Panc1 (cell line): ENCODE measurements at regions not wholly inside any gene's neighbourhood (a gene's known extent, or its start where the extent isn't known, plus 50 kb on each side); places are given as distances from the start of the nearest gene placed in this dataset.

Experiments
- ATAC-seq: fragments of 200-7000 bp; cut with Tn5 transposase; 2 replicates; pipeline ENCODE4 v1.9.1; 2020; ENCODE audit warnings: mild to moderate bottlenecking, moderate library complexity
- BruUV-seq: library from RNA; stranded (reverse); fragments of 400-500 nt; replicated peaks from 2 replicates; lab custom pipeline; 2021; lab: Mats Ljungman, UMichigan
- CTCF ChIA-PET: fragments of 300-600 bp; sonication (Branson Sonifier 250); formaldehyde crosslinking; loops from one replicate; lab custom pipeline; 2022; ENCODE audit warnings: antibody characterized with exemption; lab: Charles Lee
- POLR2A ChIA-PET: fragments of 300-600 bp; sonication (Branson Sonifier 250); formaldehyde crosslinking; loops from one replicate; lab custom pipeline; 2022; ENCODE audit warnings: antibody characterized with exemption; lab: Charles Lee
- DNase-seq: peaks from one replicate; pipeline ENCODE4 v3.0.0-alpha.2; 2010; ENCODE audit warnings: low read depth, low spot score
- H3K27ac ChIP-seq: 2 replicates; pipeline ENCODE4 v1.5.1; 2011; ENCODE audit warnings: mild to moderate bottlenecking, low read length, inconsistent platforms
- H3K27me3 ChIP-seq: fragments of 200-500 bp; sonication (Bioruptor generic); 2 replicates; pipeline ENCODE4 v1.6.0; 2014; ENCODE audit warnings: low read length, inconsistent platforms; ENCODE audit not compliant: control insufficient read depth, insufficient read depth
- H3K36me3 ChIP-seq: fragments of 200-500 bp; sonication (Bioruptor generic); 2 replicates; pipeline ENCODE4 v1.5.1; 2014; ENCODE audit warnings: inconsistent platforms, mild to moderate bottlenecking, low read length, moderate library complexity; ENCODE audit not compliant: control insufficient read depth, insufficient read depth
- H3K4me1 ChIP-seq: 2 replicates; pipeline ENCODE4 v1.5.1; 2011; ENCODE audit warnings: inconsistent platforms, mild to moderate bottlenecking, low read length, moderate library complexity; ENCODE audit not compliant: control insufficient read depth, insufficient read depth
- H3K4me3 ChIP-seq, 2 experiments: 2 replicates each; pipeline ENCODE4 v1.5.1; 2011 to 2012; ENCODE audit warnings: low read depth in 2 of 2, low read length in 2 of 2, mild to moderate bottlenecking in 2 of 2, inconsistent platforms in 1 of 2, moderate library complexity in 1 of 2
- H3K9me3 ChIP-seq: fragments of 200-500 bp; sonication (Bioruptor generic); 2 replicates; pipeline ENCODE4 v1.5.1; 2014; ENCODE audit warnings: low read depth, mild to moderate bottlenecking, inconsistent platforms, low read length, moderate library complexity; ENCODE audit not compliant: control insufficient read depth, insufficient read depth
- CTCF ChIP-seq: fragments of 450-650 bp; IDR thresholded peaks from 2 replicates; pipeline ENCODE4 v1.5.1; 2017; ENCODE audit warnings: mild to moderate bottlenecking
- POLR2AphosphoS5 ChIP-seq: IDR thresholded peaks from 2 replicates; pipeline ENCODE4 v1.6.1; 2012; ENCODE audit warnings: mild to moderate bottlenecking, low read depth, low read length, moderate library complexity
- REST ChIP-seq, 2 experiments: IDR thresholded peaks; 2 replicates each; pipeline ENCODE4 v1.6.1; 2011 to 2012; ENCODE audit warnings: low read depth in 2 of 2, control low read depth in 1 of 2, low read length in 1 of 2, mild to moderate bottlenecking in 1 of 2, moderate library complexity in 1 of 2; ENCODE audit not compliant: insufficient read depth in 1 of 2
- SIN3A ChIP-seq: IDR thresholded peaks from 2 replicates; pipeline ENCODE4 v1.6.1; 2012; ENCODE audit warnings: low read depth, mild to moderate bottlenecking, low read length, moderate library complexity, borderline replicate concordance; ENCODE audit not compliant: insufficient read depth
- TCF7L2 ChIP-seq: IDR thresholded peaks from 2 replicates; pipeline ENCODE4 v1.6.1; 2011; ENCODE audit warnings: mild to moderate bottlenecking, low read depth, low read length, inconsistent platforms
- in situ Hi-C: cut with HindIII; loops from 2 replicates; pipeline ENCODE4 v1.10.0; 2016; ENCODE audit warnings: low sequenced_read_pairs, low pct_unique_long_range_greater_than_20kb
- intact Hi-C: fragments of 100-400 bp; cut with micrococcal nuclease; formaldehyde crosslinking; loops from one replicate; pipeline ENCODE4 v1.10.0; 2022; ENCODE audit not compliant: unreplicated experiment

- no TSS peak for BruUV-seq
- intact Hi-C loops = no loop called here
- no peak for ATAC-seq
Observed at GRCh38 chr18:1361936-1362335, 457.3 kb downstream of the ADCYAP1 start.

GRCh38 chr18:1370552-1370951, 465.9 kb downstream of the ADCYAP1 start:
- no peaks in the 10 kb centered on the region for H3K27me3 ChIP-seq
- intact Hi-C loops = no loop called here
- H3K4me3 ChIP-seq = no peak overlapping the region
- ATAC-seq = no peak
- 0 out of 2 replicates have a peak, but pooled peaks cover 3% of the 10 kb centered on the region for H3K9me3 ChIP-seq
- no peak overlapping the region for H3K27ac ChIP-seq
- ChIA-PET CTCF (no interaction called here), POLR2A (no interaction called here)
- TF ChIP-seq POLR2AphosphoS5 (no peak), REST (IDR thresholded peaks at IDR 0.05; ENCODE audit: insufficient read depth in 1 of 2, low read depth in 2 of 2, low read length in 1 of 2) (no peak), SIN3A (no peak), TCF7L2 (no peak), CTCF (no peak)
- H3K4me1 ChIP-seq = no peaks in the 10 kb centered on the region
- BruUV-seq = no TSS peak
- in situ Hi-C loops = no loop called here
- DNase-seq = no peak
- H3K36me3 ChIP-seq = no peaks in the 10 kb centered on the region

More at GRCh38 chr18:1361936-1362335, 457.3 kb downstream of the ADCYAP1 start:
- ChIA-PET POLR2A (no interaction called here), CTCF (no interaction called here)
- DNase-seq = no peak
- TF ChIP-seq CTCF = no peak
- Histone ChIP-seq H3K27ac (no peak overlapping the region), H3K4me1 (no peaks in the 10 kb centered on the region), H3K27me3 (no peaks in the 10 kb centered on the region), H3K9me3 (peaks cover under 1% of the 10 kb centered on the region; the same call in 1 of the 2 replicates), H3K36me3 (no peaks in the 10 kb centered on the region), H3K4me3 (no peak overlapping the region)
- in situ Hi-C loops = no loop called here
